NT2/D1 (cell line): ENCODE measurements at regions not wholly inside any gene's neighbourhood (a gene's known extent, or its start where the extent isn't known, plus 50 kb on each side); places are given as distances from the start of the nearest gene placed in this dataset.

Experiments
- DNase-seq: peaks from one replicate; pipeline ENCODE4 v3.0.0-alpha.2; 2011; ENCODE audit warnings: low read depth, low spot score
- H3K27me3 ChIP-seq: 2 replicates; pipeline ENCODE4 v1.6.0; 2011; ENCODE audit warnings: mild to moderate bottlenecking; ENCODE audit not compliant: insufficient read length, insufficient read depth
- H3K36me3 ChIP-seq: 2 replicates; pipeline ENCODE4 v1.6.1; 2011; ENCODE audit warnings: mild to moderate bottlenecking, low read length, mixed read lengths; ENCODE audit not compliant: insufficient read depth, insufficient read length
- H3K4me1 ChIP-seq: 2 replicates; pipeline ENCODE4 v1.5.1; 2011; ENCODE audit not compliant: insufficient read depth, insufficient read length
- H3K4me3 ChIP-seq: 2 replicates; pipeline ENCODE4 v1.5.1; 2011; ENCODE audit warnings: low read depth; ENCODE audit not compliant: insufficient read length
- H3K9ac ChIP-seq: 2 replicates; pipeline ENCODE4 v1.6.0; 2011; ENCODE audit warnings: low read depth; ENCODE audit not compliant: insufficient read length
- H3K9me3 ChIP-seq: 2 replicates; pipeline ENCODE4 v1.5.1; 2011; ENCODE audit warnings: mild to moderate bottlenecking, low read length; ENCODE audit not compliant: insufficient read depth
- SUZ12 ChIP-seq: IDR thresholded peaks from 2 replicates; pipeline ENCODE4 v1.6.1; 2011; ENCODE audit not compliant: insufficient read length, insufficient read depth; ENCODE audit errors: extremely low read depth
- YY1 ChIP-seq: IDR thresholded peaks from 2 replicates; pipeline ENCODE4 v1.6.1; 2011; ENCODE audit not compliant: insufficient read length, insufficient read depth
- ZNF274 ChIP-seq: IDR thresholded peaks from 2 replicates; pipeline ENCODE4 v1.6.1; 2011; ENCODE audit warnings: mild to moderate bottlenecking, low read depth, low read length

GRCh38 chr3:115548611-115549010 is 74.7 kb upstream of the GAP43 start:
- no peak for TF ChIP-seq YY1
- no peak for TF ChIP-seq SUZ12
- no peak for TF ChIP-seq ZNF274
- no peak for DNase-seq
- 0 out of 2 replicates have a peak, but pooled peaks cover 2% of the 10 kb centered on the region for H3K9me3 ChIP-seq

GRCh38 chr3:115549071-115549470 is 74.2 kb upstream of the GAP43 start:
- H3K4me3 ChIP-seq = no peak overlapping the region
- H3K9me3 ChIP-seq = 0 out of 2 replicates have a peak, but pooled peaks cover 6% of the 10 kb centered on the region
- no peaks in the 10 kb centered on the region for H3K36me3 ChIP-seq
- H3K27me3 ChIP-seq = no peaks in the 10 kb centered on the region
- DNase-seq = no peak
- TF ChIP-seq SUZ12 (no peak), YY1 (no peak), ZNF274 (no peak)
- no peaks in the 10 kb centered on the region for H3K4me1 ChIP-seq
- no peak overlapping the region for H3K9ac ChIP-seq

More at GRCh38 chr3:115548611-115549010, 74.7 kb upstream of the GAP43 start:
- Histone ChIP-seq H3K36me3 (no peaks in the 10 kb centered on the region), H3K4me1 (no peaks in the 10 kb centered on the region), H3K27me3 (no peaks in the 10 kb centered on the region), H3K9ac (no peak overlapping the region), H3K4me3 (no peak overlapping the region)

GRCh38 chr3:115550285-115550761 is 73.0 kb upstream of the GAP43 start:
- Histone ChIP-seq H3K9ac (no peak overlapping the region), H3K4me3 (no peak overlapping the region), H3K27me3 (no peaks in the 10 kb centered on the region), H3K9me3 (0 out of 2 replicates have a peak, but pooled peaks cover 11% of the 10 kb centered on the region), H3K4me1 (no peaks in the 10 kb centered on the region), H3K36me3 (no peaks in the 10 kb centered on the region)
- DNase-seq = no peak
- TF ChIP-seq ZNF274 = no peak
- no peak for TF ChIP-seq SUZ12
- no peak for TF ChIP-seq YY1

GRCh38 chr3:115551016-115551415 is 72.3 kb upstream of the GAP43 start:
- Histone ChIP-seq H3K36me3 (no peaks in the 10 kb centered on the region), H3K4me3 (no peak overlapping the region), H3K27me3 (no peaks in the 10 kb centered on the region), H3K9ac (no peak overlapping the region), H3K4me1 (no peaks in the 10 kb centered on the region), H3K9me3 (0 out of 2 replicates have a peak, but pooled peaks cover 11% of the 10 kb centered on the region)
- TF ChIP-seq ZNF274 = no peak
- no peak for TF ChIP-seq YY1
- no peak for TF ChIP-seq SUZ12
- no peak for DNase-seq

GRCh38 chr3:115552007-115552406 is 71.3 kb upstream of the GAP43 start:
- Histone ChIP-seq H3K36me3 (no peaks in the 10 kb centered on the region), H3K27me3 (no peaks in the 10 kb centered on the region), H3K4me1 (no peaks in the 10 kb centered on the region), H3K9ac (no peak overlapping the region), H3K4me3 (no peak overlapping the region), H3K9me3 (0 out of 2 replicates have a peak, but pooled peaks cover 11% of the 10 kb centered on the region)
- no peak for TF ChIP-seq ZNF274
- TF ChIP-seq SUZ12 = no peak
- TF ChIP-seq YY1 = no peak
- DNase-seq = no peak

GRCh38 chr3:115553796-115554486 is 69.4 kb upstream of the GAP43 start:
- TF ChIP-seq YY1 (no peak), ZNF274 (no peak), SUZ12 (no peak)
- DNase-seq = peak; percentile 51
- Histone ChIP-seq H3K9ac (no peak overlapping the region), H3K27me3 (no peaks in the 10 kb centered on the region), H3K4me3 (no peak overlapping the region), H3K4me1 (no peaks in the 10 kb centered on the region), H3K9me3 (0 out of 2 replicates have a peak, but pooled peaks cover 11% of the 10 kb centered on the region), H3K36me3 (no peaks in the 10 kb centered on the region)

- Histone ChIP-seq H3K9ac (no peak overlapping the region), H3K4me1 (no peaks in the 10 kb centered on the region), H3K27me3 (no peaks in the 10 kb centered on the region), H3K4me3 (no peak overlapping the region), H3K36me3 (no peaks in the 10 kb centered on the region), H3K9me3 (0 out of 2 replicates have a peak, but pooled peaks cover 11% of the 10 kb centered on the region)
- DNase-seq = no peak
- TF ChIP-seq SUZ12 (no peak), YY1 (no peak), ZNF274 (no peak)
Measured at GRCh38 chr3:115554487-115554807, 68.9 kb upstream of the GAP43 start.
